ENCODE measurements at regions not wholly inside any gene's neighbourhood (a gene's known extent, or its start where the extent isn't known, plus 50 kb on each side); places are given as distances from the start of the nearest gene placed in this dataset.
"Not testable (repeated sequence)": the region's sequence is repeated elsewhere in the genome, so short reads cannot be mapped to it uniquely, and the experiment has no call there.

DNA sequence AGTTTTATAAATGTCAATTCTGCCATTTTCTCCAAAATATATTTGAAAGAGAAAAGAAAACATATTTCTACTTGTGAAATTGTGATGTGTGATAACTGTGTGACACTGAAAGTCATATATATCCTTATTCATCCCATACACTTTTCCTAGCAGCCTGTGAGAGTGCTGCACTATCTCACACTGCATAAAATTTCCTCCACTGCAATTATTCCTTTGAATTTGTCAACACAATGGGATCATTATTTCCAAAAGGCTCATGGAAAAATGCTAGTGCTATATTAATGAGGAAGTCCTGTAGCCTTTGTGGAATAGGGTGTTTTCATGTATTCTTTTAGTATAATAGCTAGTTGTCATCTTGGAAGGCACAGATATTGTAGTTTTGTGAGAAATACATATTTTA, 504.1 kb downstream of the RPL10L start:
- Mint-ChIP-seq H3K9me3 (peaks cover 0 to 13% (median 4%) of the 10 kb centered on the region in 7 donors), H3K36me3 (no peaks in the 10 kb centered on the region), H3K4me3 (no peak overlapping the region), H3K27ac (no peak overlapping the region), H3K4me1 (no peaks in the 10 kb centered on the region), H3K27me3 (no peaks in the 10 kb centered on the region)
- DNase-seq (no peak), ATAC-seq (ENCODE audit: low read depth in 2 of 2) (no peak)

DNA sequence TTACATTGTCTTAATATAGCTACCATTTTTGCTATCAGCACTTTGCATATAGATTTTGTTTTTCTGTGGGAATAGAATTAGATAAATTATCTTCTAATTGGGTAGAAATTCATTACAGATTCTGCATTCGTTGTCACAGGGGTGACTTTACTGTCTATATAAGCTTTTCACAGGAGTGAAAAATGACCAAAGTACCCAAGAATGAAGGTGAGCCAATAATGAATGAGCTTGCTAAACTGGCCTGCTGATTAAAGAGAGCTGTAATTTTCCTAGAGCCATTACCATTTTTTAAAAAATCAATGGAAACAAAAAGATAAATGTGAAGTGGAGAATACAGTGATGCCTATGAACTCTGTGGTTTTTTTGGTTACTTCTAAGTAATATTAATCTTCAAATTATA, 504.6 kb downstream of the RPL10L start:
- Mint-ChIP-seq H3K27ac (no peak overlapping the region), H3K4me3 (no peak overlapping the region), H3K4me1 (no peaks in the 10 kb centered on the region), H3K27me3 (no peaks in the 10 kb centered on the region), H3K9me3 (peaks cover 0 to 13% (median 4%) of the 10 kb centered on the region in 7 donors), H3K36me3 (no peaks in the 10 kb centered on the region)
- no peak for ATAC-seq (ENCODE audit: low read depth in 2 of 2)
- no peak for DNase-seq

DNA sequence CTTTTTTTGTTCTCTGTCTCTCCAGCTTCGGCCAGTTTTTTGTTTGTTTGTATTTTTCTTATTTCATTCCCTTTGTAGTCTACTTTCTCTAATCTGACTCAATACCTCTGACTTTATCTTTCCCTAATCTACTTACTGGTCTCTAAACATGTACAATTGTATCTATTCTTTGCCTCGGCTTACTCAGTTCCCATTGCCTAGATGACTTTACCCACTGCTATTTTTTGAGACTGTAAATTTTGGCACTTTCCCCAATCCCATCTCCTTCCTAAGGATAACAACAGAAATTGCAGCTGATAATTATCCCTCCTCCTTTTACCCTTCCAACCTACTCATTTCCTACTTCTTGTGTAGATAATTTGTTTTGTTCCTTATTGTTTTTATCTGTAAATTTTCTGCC, 511.1 kb downstream of the RPL10L start:
- Mint-ChIP-seq H3K4me3 (no peak overlapping the region), H3K4me1 (no peaks in the 10 kb centered on the region), H3K27me3 (no peaks in the 10 kb centered on the region), H3K9me3 (peaks cover 2 to 12% (median 5%) of the 10 kb centered on the region in 7 donors), H3K27ac (no peak overlapping the region), H3K36me3 (no peaks in the 10 kb centered on the region)
- DNase-seq (no peak), ATAC-seq (ENCODE audit: low read depth in 2 of 2) (no peak)

DNA sequence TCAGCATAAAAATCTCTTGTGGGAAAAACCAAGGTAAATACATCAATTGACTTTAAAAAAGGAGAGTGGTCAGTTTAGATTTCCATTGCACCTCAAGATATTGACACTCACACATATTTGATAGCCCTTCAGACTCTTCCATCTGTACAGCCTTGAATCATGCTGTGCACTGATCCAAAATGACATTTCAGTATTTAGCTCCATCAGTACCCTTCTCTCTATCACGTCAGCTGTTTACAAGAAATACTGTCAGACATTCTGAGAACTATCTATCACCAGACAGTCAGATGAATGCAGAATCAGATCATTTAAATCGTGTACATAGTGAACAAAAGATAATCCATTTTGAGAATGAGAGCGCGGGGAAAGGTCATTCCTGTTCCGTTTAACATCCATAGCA, 511.9 kb downstream of the RPL10L start:
- DNase-seq (no peak), ATAC-seq (ENCODE audit: low read depth in 2 of 2) (no peak)
- Mint-ChIP-seq H3K9me3 (peaks cover 0 to 12% (median 6%) of the 10 kb centered on the region in 7 donors), H3K27ac (no peak overlapping the region), H3K27me3 (no peaks in the 10 kb centered on the region), H3K4me3 (no peak overlapping the region), H3K36me3 (no peaks in the 10 kb centered on the region), H3K4me1 (no peaks in the 10 kb centered on the region)

DNA sequence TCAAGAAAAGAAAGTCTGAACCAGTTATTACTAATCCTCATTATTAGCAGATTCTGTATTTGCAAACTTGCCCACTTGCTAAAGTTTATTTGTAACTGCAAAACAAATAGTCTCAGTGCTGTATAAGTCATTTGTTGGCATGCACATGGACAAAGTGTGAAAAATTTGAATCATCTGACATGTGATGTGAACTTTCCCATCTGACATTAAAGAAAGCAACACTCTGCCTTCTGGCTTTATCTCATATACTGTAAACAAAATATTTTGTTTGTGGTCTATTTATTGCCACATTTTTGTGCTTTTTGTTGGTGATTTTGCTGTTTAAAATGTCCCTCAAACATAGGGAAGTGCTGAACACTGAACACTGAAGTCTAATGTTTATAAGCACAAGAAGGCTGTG, 513.8 kb downstream of the RPL10L start:
- peaks cover 2 to 11% (median 6%) of the 10 kb centered on the region in 7 donors for H3K9me3 Mint-ChIP-seq
- no peaks in the 10 kb centered on the region for H3K4me1 Mint-ChIP-seq
- DNase-seq = no peak
- no peak for ATAC-seq (ENCODE audit: low read depth in 2 of 2)
- no peak overlapping the region for H3K27ac Mint-ChIP-seq
- no peaks in the 10 kb centered on the region for H3K36me3 Mint-ChIP-seq
- H3K4me3 Mint-ChIP-seq = no peak overlapping the region
- H3K27me3 Mint-ChIP-seq = no peaks in the 10 kb centered on the region

DNA sequence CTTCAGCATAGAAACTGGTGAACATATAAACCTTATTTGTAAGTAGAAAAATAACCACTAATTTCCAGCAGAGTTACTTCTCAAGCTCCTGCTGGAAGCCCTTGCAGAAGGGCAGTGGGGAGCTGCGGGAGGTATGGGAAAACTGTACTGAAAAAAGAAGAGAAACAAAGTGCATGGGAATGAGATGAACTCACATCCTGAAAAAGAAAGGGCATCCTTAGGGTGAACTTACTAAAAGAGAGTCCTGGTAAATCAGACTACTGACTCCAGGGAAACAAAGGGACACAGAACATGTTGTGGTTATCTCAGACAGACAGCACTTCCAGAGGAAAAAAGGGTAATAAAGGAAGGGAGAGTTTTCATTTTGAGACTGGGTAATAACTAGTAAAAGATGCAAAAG, 515.1 kb downstream of the RPL10L start:
- H3K4me1 Mint-ChIP-seq = no peaks in the 10 kb centered on the region
- peaks cover 2 to 11% (median 6%) of the 10 kb centered on the region in 7 donors for H3K9me3 Mint-ChIP-seq
- DNase-seq (no peak), ATAC-seq (ENCODE audit: low read depth in 2 of 2) (no peak)
- H3K36me3 Mint-ChIP-seq = no peaks in the 10 kb centered on the region
- no peaks in the 10 kb centered on the region for H3K27me3 Mint-ChIP-seq
- H3K4me3 Mint-ChIP-seq = no peak overlapping the region
- no peak overlapping the region for H3K27ac Mint-ChIP-seq

DNA sequence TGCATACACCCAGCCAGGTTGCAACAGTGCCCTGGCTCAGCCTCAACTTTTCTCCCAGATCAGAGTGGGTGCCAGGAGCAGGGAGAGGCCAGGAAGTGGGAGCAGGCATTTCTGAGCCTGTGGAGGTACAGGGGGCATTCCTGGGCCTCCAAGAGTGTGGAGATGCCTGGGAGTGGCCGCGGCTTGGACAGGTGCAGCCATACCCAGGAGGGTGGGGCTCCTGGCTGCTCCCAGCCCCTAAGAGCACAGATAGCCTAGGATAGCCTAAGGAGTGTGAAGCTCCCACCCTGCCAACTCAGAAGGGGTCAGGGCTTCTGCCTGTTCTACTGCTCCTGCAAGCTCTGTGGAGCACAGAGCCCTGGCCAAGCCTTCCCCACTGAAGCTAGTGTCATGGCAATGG, 543.4 kb downstream of the RPL10L start:
- Mint-ChIP-seq H3K27me3 (no peaks in the 10 kb centered on the region), H3K4me3 (no peak overlapping the region), H3K27ac (no peak overlapping the region), H3K4me1 (no peaks in the 10 kb centered on the region), H3K9me3 (peaks cover 13 to 41% (median 23%) of the 10 kb centered on the region in 7 donors), H3K36me3 (peaks cover 0 to 17% of the 10 kb centered on the region in 2 donors)
- ATAC-seq (ENCODE audit: low read depth in 2 of 2) (no peak), DNase-seq (no peak)

DNA sequence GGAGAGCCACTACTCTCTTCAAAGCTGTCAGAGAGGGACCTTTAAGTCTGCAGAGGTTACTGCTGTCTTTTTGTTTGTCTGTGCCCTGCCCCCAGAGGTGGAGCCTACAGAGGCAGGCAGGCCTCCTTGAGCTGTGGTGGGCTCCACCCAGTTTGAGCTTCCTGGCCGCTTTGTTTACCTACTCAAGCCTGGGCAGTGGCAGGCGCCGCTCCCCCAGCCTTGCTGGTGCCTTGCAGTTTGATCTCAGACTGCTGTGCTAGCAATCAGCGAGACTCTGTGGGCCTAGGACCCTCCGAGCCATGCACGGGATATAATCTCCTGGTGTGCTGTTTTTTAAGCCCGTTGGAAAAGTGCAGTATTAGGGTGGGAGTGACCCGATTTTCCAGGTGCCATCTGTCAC, 550.7 kb downstream of the RPL10L start:
- H3K9me3 Mint-ChIP-seq; H3K36me3 Mint-ChIP-seq; ATAC-seq (ENCODE audit: low read depth in 2 of 2); H3K27ac Mint-ChIP-seq; H3K4me3 Mint-ChIP-seq; DNase-seq; H3K4me1 Mint-ChIP-seq; H3K27me3 Mint-ChIP-seq: not testable (repeated sequence)

DNA sequence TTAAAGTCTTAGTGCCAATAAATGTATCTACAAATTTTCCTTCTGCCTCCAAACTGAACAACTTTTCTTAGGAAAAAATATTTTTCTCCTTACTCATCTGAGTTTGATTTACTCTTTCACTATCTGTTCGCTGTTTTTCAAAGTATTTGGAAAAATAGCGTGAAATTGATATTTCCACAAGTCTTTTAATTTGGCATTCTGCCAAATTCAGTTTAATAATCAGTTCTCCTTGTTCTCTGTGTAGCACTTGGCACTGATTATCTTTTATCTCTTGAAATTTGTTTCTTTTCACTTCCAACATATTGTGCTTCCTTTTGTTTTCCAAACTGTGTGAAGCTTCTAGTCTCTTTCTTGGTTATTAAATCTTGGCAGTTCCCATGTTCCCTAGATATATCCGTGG, 559.8 kb downstream of the RPL10L start:
- Mint-ChIP-seq H3K9me3 (peaks cover 0 to 15% (median 6%) of the 10 kb centered on the region in 7 donors), H3K36me3 (no peaks in the 10 kb centered on the region), H3K27ac (no peak overlapping the region), H3K4me3 (no peak overlapping the region), H3K4me1 (no peaks in the 10 kb centered on the region), H3K27me3 (no peaks in the 10 kb centered on the region)
- no peak for DNase-seq
- ATAC-seq (ENCODE audit: low read depth in 2 of 2) = no peak

DNA sequence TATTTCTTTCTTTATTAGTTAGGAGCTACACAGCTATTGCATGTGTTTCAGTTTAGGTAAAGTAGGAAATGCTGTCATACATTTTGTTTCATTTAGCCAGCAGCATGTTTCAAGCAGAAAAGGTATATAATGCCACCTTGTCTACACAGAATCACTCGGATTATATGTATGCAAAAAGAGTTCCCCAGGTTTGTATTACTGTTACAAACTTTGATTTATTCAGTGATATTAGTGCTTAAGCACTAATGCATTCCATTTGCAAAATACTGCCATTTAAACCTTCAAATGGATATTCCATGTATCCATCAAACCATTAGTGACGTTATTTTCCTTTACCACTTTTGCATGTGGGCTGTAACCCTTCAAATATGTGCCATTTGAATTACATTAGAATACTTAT, 564.0 kb downstream of the RPL10L start:
- Mint-ChIP-seq H3K4me3 (no peak overlapping the region), H3K36me3 (no peaks in the 10 kb centered on the region), H3K27ac (no peak overlapping the region), H3K27me3 (no peaks in the 10 kb centered on the region), H3K9me3 (peaks cover 0 to 11% (median 4%) of the 10 kb centered on the region in 7 donors), H3K4me1 (no peaks in the 10 kb centered on the region)
- DNase-seq = no peak
- ATAC-seq (ENCODE audit: low read depth in 2 of 2) = no peak

DNA sequence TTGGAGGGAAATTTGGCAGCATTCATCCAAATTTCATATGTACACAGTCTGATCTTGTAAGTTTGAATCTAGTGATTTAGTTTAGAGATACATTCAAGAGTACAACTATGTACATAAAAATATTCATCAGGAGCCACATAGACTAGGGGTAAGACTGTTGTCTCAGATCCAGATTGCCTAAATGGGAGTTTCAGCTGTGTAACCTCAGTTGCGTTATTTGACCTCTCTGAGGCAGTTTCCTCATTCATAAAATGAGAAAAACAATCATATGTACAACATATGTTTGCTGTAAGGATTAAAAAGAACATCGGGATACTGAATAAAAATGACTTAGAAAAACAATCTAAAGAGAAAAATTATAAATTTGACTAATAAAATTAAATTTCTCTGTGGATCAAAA, 577.5 kb downstream of the RPL10L start:
- ATAC-seq (ENCODE audit: low read depth in 2 of 2) (no peak), DNase-seq (no peak)
- Mint-ChIP-seq H3K27ac (no peak overlapping the region), H3K4me3 (no peak overlapping the region), H3K4me1 (no peaks in the 10 kb centered on the region), H3K27me3 (no peaks in the 10 kb centered on the region), H3K36me3 (no peaks in the 10 kb centered on the region), H3K9me3 (no peaks in the 10 kb centered on the region)

DNA sequence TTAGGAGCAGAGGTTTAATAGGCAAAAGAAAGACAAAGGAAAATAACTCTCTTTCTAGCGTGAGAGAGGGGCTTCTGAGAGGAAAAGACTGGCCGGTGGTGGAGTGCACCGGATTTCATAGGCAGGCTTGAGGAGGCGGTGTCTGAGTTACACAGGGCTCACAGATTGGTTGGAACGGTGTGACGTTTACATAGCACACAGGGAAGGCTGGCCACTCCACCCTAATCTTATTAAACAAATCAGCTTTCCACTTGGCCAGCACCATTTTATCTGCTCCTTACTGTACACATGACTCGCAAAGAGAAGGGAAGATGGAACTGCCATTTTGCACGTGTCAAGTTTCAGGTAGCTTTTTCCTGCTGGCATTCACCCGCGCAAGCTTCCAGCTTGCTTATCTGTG, 587.7 kb downstream of the RPL10L start:
- no peak overlapping the region for H3K27ac Mint-ChIP-seq
- H3K4me1 Mint-ChIP-seq = no peaks in the 10 kb centered on the region
- no peak for DNase-seq
- H3K9me3 Mint-ChIP-seq = peaks cover 0 to 8% (median 0%) of the 10 kb centered on the region in 7 donors
- no peak overlapping the region for H3K4me3 Mint-ChIP-seq
- H3K36me3 Mint-ChIP-seq = no peaks in the 10 kb centered on the region
- no peak for ATAC-seq (ENCODE audit: low read depth in 2 of 2)
- H3K27me3 Mint-ChIP-seq = no peaks in the 10 kb centered on the region

DNA sequence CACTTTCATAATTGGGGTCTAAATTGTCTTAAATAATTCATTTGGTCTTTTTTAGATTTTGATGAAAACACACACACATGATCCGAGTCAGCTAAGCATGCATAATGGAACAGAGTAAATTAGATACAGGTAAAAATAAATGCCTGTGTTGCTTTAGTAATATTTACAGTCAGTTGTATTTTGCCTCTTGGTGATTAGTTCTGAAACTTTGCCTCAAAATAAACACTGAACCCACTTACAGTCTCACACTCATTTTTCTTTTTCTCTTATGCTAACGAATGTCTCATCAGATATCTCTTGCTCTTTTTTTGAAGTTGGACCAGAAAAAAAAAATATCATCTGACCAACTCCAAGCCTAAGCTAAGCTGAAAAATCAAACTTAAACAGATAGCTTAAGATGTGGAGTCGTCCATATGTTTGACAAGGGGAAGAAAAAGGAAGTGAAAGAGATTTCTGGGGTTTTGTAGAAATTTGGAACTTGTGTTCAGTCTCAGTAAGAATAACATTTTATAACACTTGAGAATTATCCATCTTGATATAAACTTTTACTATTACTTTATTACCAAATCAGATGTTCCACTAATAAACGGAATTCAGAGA, 592.5 kb downstream of the RPL10L start:
- ATAC-seq (ENCODE audit: low read depth in 2 of 2) (no peak), DNase-seq (no peak)
- Mint-ChIP-seq H3K36me3 (no peaks in the 10 kb centered on the region), H3K27me3 (no peaks in the 10 kb centered on the region), H3K4me1 (no peaks in the 10 kb centered on the region), H3K4me3 (no peak overlapping the region), H3K27ac (no peak overlapping the region), H3K9me3 (peaks cover 0 to 5% (median 0%) of the 10 kb centered on the region in 7 donors)

DNA sequence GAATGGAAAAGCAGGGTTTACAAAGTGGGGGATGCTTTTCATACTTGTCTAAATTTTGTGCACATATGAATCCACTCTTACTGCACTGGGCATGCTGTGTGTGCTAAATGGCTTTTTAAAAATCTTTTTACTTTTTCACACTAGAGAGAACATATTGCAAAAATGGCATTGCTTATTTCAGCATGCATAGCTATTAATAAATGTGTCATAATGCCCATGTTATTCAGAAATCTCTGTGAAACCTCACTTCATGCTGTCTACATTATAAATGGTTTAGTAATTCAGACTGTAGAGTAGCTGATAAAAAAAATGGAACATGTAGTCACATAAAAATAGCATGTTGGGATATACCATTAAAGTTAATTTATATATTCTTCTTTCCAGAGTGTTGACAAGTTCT, 593.8 kb downstream of the RPL10L start:
- H3K4me3 Mint-ChIP-seq = no peak overlapping the region
- DNase-seq = no peak
- no peak overlapping the region for H3K27ac Mint-ChIP-seq
- H3K9me3 Mint-ChIP-seq = peaks cover 0 to 5% (median 0%) of the 10 kb centered on the region in 7 donors
- no peaks in the 10 kb centered on the region for H3K4me1 Mint-ChIP-seq
- no peaks in the 10 kb centered on the region for H3K27me3 Mint-ChIP-seq
- ATAC-seq (ENCODE audit: low read depth in 2 of 2) = no peak
- no peaks in the 10 kb centered on the region for H3K36me3 Mint-ChIP-seq

DNA sequence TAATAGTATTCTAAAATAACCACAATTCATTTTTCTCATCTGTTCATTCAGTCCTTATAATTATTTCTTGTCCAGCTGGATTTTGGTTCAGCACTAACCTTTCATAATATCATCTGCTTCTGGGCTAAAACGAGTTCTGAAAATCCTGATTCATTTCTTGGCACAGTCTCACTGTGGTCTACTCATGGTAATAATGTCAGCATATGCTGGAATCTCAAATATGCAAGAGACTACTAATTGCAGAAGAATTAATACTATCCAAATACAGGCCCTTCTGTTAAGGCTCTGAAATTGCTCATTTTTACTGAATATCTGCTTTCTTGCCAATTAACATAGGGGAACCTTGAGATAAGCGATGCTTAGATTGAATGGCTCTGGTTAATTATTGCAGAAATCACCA, 597.1 kb downstream of the RPL10L start:
- Mint-ChIP-seq H3K4me1 (no peaks in the 10 kb centered on the region), H3K27me3 (no peaks in the 10 kb centered on the region), H3K9me3 (peaks cover 0 to 3% (median 0%) of the 10 kb centered on the region in 7 donors), H3K27ac (no peak overlapping the region), H3K4me3 (no peak overlapping the region), H3K36me3 (no peaks in the 10 kb centered on the region)
- no peak for ATAC-seq (ENCODE audit: low read depth in 2 of 2)
- no peak for DNase-seq

Data from naive B cell (primary cell).